ENCODE measurements at regions not wholly inside any gene's neighbourhood (a gene's known extent, or its start where the extent isn't known, plus 50 kb on each side); places are given as distances from the start of the nearest gene placed in this dataset.
"Not testable (repeated sequence)": the region's sequence is repeated elsewhere in the genome, so short reads cannot be mapped to it uniquely, and the experiment has no call there.

DNA sequence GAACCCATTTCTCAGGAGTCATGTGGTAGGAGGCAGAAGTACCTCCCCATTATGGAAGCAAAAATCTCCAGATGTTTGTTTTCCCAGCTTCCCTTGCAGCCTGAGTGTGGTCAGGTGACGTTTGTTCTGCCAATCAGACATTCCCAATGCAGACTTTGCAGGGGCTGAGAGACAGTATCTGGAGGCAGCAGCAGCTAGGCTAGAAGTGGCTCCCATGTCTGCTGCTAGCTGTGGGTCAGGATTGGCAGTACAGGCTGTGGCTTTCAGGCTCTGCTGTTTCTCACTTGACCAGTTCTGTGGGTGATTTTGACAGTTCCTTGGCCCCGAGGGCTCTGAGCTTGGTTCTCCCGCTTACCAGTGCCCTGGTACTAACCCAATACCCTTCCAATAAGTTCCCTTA lies 58.6 kb upstream of the NBPF3 start:
- Histone ChIP-seq H4K20me1 (ENCODE audit: insufficient read depth, low read length) (no peaks in the 10 kb centered on the region), H3K4me2 (ENCODE audit: low read length) (no peak overlapping the region), H3K27ac (ENCODE audit: low read depth, low read length, poor library complexity, severe bottlenecking) (no peak overlapping the region), H3K9me2 (ENCODE audit: low read depth, low read length) (no peaks in the 10 kb centered on the region), H3K4me3 (ENCODE audit: low read depth, low read length, poor library complexity, severe bottlenecking) (no peak overlapping the region), H3F3A (ENCODE audit: insufficient read depth, low read length) (no peaks in the 10 kb centered on the region), H3K9me3 (ENCODE audit: low read length) (no peaks in the 10 kb centered on the region), H2AFZ (ENCODE audit: low read length) (no peak overlapping the region), H3K79me2 (ENCODE audit: insufficient read depth, low read length) (no peaks in the 10 kb centered on the region), H3K27me3 (ENCODE audit: insufficient read depth, low read length) (no peaks in the 10 kb centered on the region), H3K4me1 (ENCODE audit: insufficient read depth, low read length, severe bottlenecking) (peaks cover 6% of the 10 kb centered on the region), H3K36me3 (ENCODE audit: insufficient read depth, low read length) (no peaks in the 10 kb centered on the region), H3K9ac (ENCODE audit: low read length) (no peak overlapping the region)
- TF ChIP-seq, protein P1, sequence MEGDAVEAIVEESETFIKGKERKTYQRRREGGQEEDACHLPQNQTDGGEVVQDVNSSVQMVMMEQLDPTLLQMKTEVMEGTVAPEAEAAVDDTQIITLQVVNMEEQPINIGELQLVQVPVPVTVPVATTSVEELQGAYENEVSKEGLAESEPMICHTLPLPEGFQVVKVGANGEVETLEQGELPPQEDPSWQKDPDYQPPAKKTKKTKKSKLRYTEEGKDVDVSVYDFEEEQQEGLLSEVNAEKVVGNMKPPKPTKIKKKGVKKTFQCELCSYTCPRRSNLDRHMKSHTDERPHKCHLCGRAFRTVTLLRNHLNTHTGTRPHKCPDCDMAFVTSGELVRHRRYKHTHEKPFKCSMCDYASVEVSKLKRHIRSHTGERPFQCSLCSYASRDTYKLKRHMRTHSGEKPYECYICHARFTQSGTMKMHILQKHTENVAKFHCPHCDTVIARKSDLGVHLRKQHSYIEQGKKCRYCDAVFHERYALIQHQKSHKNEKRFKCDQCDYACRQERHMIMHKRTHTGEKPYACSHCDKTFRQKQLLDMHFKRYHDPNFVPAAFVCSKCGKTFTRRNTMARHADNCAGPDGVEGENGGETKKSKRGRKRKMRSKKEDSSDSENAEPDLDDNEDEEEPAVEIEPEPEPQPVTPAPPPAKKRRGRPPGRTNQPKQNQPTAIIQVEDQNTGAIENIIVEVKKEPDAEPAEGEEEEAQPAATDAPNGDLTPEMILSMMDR (IDR thresholded peaks at IDR 0.05; ENCODE audit: low read length): no peak
- no peak for TF ChIP-seq EZH2 (IDR thresholded peaks at IDR 0.05; ENCODE audit: borderline replicate concordance, low read length)

DNA sequence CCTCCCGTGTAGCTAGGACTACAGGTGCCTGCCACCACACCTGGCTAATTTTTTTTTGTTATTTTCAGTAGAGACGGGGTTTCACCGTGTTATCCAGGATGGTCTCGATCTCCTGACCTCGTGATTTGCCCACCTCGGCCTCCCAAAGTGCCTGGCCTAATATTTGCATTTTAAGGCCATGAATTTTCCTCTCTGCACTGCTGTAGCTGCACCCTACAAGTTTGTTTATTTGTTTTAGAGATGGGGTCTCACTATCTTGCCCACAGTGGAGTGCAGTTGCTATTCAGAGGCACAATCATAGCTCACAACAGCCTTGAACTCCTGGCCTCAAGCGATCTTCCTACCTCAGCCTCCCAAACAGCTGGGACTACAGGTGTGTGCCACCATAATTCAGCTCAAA lies 59.8 kb upstream of the NBPF3 start:
- H4K20me1 ChIP-seq (ENCODE audit: insufficient read depth, low read length); H3F3A ChIP-seq (ENCODE audit: insufficient read depth, low read length); H3K9ac ChIP-seq (ENCODE audit: low read length); H3K36me3 ChIP-seq (ENCODE audit: insufficient read depth, low read length); H3K9me2 ChIP-seq (ENCODE audit: low read depth, low read length); H3K79me2 ChIP-seq (ENCODE audit: insufficient read depth, low read length); H2AFZ ChIP-seq (ENCODE audit: low read length); H3K9me3 ChIP-seq (ENCODE audit: low read length); H3K27ac ChIP-seq (ENCODE audit: low read depth, low read length, poor library complexity, severe bottlenecking); H3K4me1 ChIP-seq (ENCODE audit: insufficient read depth, low read length, severe bottlenecking); H3K4me2 ChIP-seq (ENCODE audit: low read length); H3K27me3 ChIP-seq (ENCODE audit: insufficient read depth, low read length); H3K4me3 ChIP-seq (ENCODE audit: low read depth, low read length, poor library complexity, severe bottlenecking): not testable (repeated sequence)

DNA sequence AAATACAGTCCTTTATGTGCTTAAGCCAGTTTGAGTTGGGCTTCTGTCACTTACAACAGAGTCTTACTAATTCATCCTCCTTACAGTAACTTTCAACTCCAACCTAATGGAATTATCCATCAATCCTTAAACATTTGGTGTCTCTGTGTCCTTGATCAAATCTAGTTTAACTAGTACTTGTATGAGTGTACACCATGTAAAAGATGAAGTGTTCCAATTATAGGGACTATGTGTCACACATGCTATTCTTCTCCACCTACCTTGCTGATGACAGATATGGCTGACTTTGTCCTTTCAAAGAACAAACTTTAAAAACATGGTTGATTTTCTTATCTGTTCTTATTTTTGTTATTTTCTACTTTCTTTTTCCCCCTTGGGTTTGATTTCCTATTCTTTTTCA lies 60.4 kb upstream of the NBPF3 start:
- Histone ChIP-seq H3K4me2 (ENCODE audit: low read length) (no peak overlapping the region), H4K20me1 (ENCODE audit: insufficient read depth, low read length) (no peaks in the 10 kb centered on the region)

More for the DNA sequence above, 60.4 kb upstream of the NBPF3 start:
- H3K27ac ChIP-seq (ENCODE audit: low read depth, low read length, poor library complexity, severe bottlenecking): no peak overlapping the region
- no peaks in the 10 kb centered on the region for H3K9me3 ChIP-seq (ENCODE audit: low read length)
- H3K79me2 ChIP-seq (ENCODE audit: insufficient read depth, low read length): no peaks in the 10 kb centered on the region
- no peaks in the 10 kb centered on the region for H3K36me3 ChIP-seq (ENCODE audit: insufficient read depth, low read length)
- no peaks in the 10 kb centered on the region for H3K27me3 ChIP-seq (ENCODE audit: insufficient read depth, low read length)
- no peaks in the 10 kb centered on the region for H3K9me2 ChIP-seq (ENCODE audit: low read depth, low read length)
- no peak overlapping the region for H2AFZ ChIP-seq (ENCODE audit: low read length)
- peaks cover under 1% of the 10 kb centered on the region for H3K4me1 ChIP-seq (ENCODE audit: insufficient read depth, low read length, severe bottlenecking)
- no peak overlapping the region for H3K4me3 ChIP-seq (ENCODE audit: low read depth, low read length, poor library complexity, severe bottlenecking)
- no peak for TF ChIP-seq EZH2 (IDR thresholded peaks at IDR 0.05; ENCODE audit: borderline replicate concordance, low read length)
- TF ChIP-seq, protein P1 (IDR thresholded peaks at IDR 0.05; ENCODE audit: low read length): no peak
- H3F3A ChIP-seq (ENCODE audit: insufficient read depth, low read length): no peaks in the 10 kb centered on the region
- no peak overlapping the region for H3K9ac ChIP-seq (ENCODE audit: low read length)
